ENCODE measurements at regions not wholly inside any gene's neighbourhood (a gene's known extent, or its start where the extent isn't known, plus 50 kb on each side); places are given as distances from the start of the nearest gene placed in this dataset.
A peak's percentile ranks its signal among the peaks of the same experiment; 100 is the strongest.
"Not testable (repeated sequence)": the region's sequence is repeated elsewhere in the genome, so short reads cannot be mapped to it uniquely, and the experiment has no call there.

- Histone ChIP-seq H3K4me2 (ENCODE audit: insufficient read depth, low read length) (no peak overlapping the region), H2AFZ (ENCODE audit: low read length) (no peak overlapping the region), H3K36me3 (ENCODE audit: insufficient read depth, low read length) (no peaks in the 10 kb centered on the region), H3K4me3 (ENCODE audit: insufficient read depth, low read length) (no peak overlapping the region), H3K9me3 (ENCODE audit: low read depth, low read length) (no peaks in the 10 kb centered on the region), H3K27me3 (ENCODE audit: insufficient read depth, low read length) (no peaks in the 10 kb centered on the region), H3K27ac (ENCODE audit: low read depth, low read length) (no peak overlapping the region), H4K20me1 (ENCODE audit: insufficient read depth, low read length) (no peaks in the 10 kb centered on the region), H3K79me2 (ENCODE audit: insufficient read depth, low read length) (no peaks in the 10 kb centered on the region), H3K4me1 (ENCODE audit: insufficient read depth, low read length) (no peaks in the 10 kb centered on the region)
- DNase-seq (ENCODE audit: insufficient read length, low spot score, missing footprints), result peak; percentile 83
- TF ChIP-seq, protein P1, sequence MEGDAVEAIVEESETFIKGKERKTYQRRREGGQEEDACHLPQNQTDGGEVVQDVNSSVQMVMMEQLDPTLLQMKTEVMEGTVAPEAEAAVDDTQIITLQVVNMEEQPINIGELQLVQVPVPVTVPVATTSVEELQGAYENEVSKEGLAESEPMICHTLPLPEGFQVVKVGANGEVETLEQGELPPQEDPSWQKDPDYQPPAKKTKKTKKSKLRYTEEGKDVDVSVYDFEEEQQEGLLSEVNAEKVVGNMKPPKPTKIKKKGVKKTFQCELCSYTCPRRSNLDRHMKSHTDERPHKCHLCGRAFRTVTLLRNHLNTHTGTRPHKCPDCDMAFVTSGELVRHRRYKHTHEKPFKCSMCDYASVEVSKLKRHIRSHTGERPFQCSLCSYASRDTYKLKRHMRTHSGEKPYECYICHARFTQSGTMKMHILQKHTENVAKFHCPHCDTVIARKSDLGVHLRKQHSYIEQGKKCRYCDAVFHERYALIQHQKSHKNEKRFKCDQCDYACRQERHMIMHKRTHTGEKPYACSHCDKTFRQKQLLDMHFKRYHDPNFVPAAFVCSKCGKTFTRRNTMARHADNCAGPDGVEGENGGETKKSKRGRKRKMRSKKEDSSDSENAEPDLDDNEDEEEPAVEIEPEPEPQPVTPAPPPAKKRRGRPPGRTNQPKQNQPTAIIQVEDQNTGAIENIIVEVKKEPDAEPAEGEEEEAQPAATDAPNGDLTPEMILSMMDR (IDR thresholded peaks at IDR 0.05; ENCODE audit: extremely low read depth, low read depth, low read length), result no peak
These were observed 168.2 kb downstream of the KIF26A start for GRCh38 chr14:104306450-104307040.

DNA sequence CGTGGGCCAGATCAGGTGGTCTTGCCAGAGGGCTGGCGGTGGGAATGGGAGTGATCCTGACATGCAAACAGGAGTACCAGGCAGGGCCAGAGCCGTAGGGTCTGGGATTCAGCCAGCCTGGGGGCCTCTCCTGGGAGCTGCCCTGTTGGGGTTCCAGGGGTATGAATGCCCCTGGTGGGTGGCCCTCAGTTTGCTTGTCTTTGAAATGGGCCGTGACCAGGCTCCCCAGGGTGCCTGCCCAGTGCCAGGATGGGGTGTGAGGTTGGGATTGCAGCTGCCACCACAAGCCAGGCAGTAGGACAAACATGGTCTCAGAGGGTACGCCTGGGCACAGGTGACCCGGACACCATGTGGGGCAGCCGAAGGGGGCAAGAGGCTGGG lies 168.8 kb downstream of the KIF26A start:
- Histone ChIP-seq H3K36me3 (ENCODE audit: insufficient read depth, low read length) (no peaks in the 10 kb centered on the region), H3K4me2 (ENCODE audit: insufficient read depth, low read length) (no peak overlapping the region), H3K9me3 (ENCODE audit: low read depth, low read length) (no peaks in the 10 kb centered on the region), H3K79me2 (ENCODE audit: insufficient read depth, low read length) (no peaks in the 10 kb centered on the region), H3K4me1 (ENCODE audit: insufficient read depth, low read length) (no peaks in the 10 kb centered on the region), H3K4me3 (ENCODE audit: insufficient read depth, low read length) (no peak overlapping the region), H2AFZ (ENCODE audit: low read length) (no peak overlapping the region), H4K20me1 (ENCODE audit: insufficient read depth, low read length) (no peaks in the 10 kb centered on the region), H3K27ac (ENCODE audit: low read depth, low read length) (no peak overlapping the region), H3K27me3 (ENCODE audit: insufficient read depth, low read length) (no peaks in the 10 kb centered on the region)
- peak; percentile 54 for DNase-seq (ENCODE audit: insufficient read length, low spot score, missing footprints)
- TF ChIP-seq, protein P1 (IDR thresholded peaks at IDR 0.05; ENCODE audit: extremely low read depth, low read depth, low read length), result no peak

GRCh38 chr14:104307627-104308401 lies 169.4 kb downstream of the KIF26A start:
- peak; percentile 76 for DNase-seq (ENCODE audit: insufficient read length, low spot score, missing footprints)
- TF ChIP-seq, protein P1 (IDR thresholded peaks at IDR 0.05; ENCODE audit: extremely low read depth, low read depth, low read length), result no peak
- Histone ChIP-seq H3K27ac (ENCODE audit: low read depth, low read length) (no peak overlapping the region), H3K79me2 (ENCODE audit: insufficient read depth, low read length) (no peaks in the 10 kb centered on the region), H3K4me1 (ENCODE audit: insufficient read depth, low read length) (no peaks in the 10 kb centered on the region), H3K4me2 (ENCODE audit: insufficient read depth, low read length) (no peak overlapping the region), H3K4me3 (ENCODE audit: insufficient read depth, low read length) (no peak overlapping the region), H3K27me3 (ENCODE audit: insufficient read depth, low read length) (no peaks in the 10 kb centered on the region), H2AFZ (ENCODE audit: low read length) (no peak overlapping the region), H3K9me3 (ENCODE audit: low read depth, low read length) (no peaks in the 10 kb centered on the region), H4K20me1 (ENCODE audit: insufficient read depth, low read length) (no peaks in the 10 kb centered on the region), H3K36me3 (ENCODE audit: insufficient read depth, low read length) (no peaks in the 10 kb centered on the region)

DNA sequence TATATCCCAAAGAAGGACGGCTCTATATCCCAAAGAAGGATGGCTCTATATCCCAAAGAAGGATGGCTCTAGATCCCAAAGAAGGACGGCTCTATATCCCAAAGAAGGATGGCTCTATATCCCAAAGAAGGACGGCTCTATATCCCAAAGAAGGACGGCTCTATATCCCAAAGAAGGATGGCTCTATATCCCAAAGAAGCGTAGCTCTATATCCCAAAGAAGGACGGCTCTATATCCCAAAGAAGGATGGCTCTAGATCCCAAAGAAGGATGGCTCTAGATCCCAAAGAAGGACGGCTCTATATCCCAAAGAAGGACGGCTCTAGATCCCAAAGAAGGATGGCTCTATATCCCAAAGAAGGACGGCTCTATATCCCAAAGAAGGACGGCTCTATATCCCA lies 170.1 kb downstream of the KIF26A start:
- H3K9me3 ChIP-seq (ENCODE audit: low read depth, low read length), result not testable (repeated sequence)

More for the DNA sequence above, 170.1 kb downstream of the KIF26A start:
- not testable (repeated sequence) for H3K4me2 ChIP-seq (ENCODE audit: insufficient read depth, low read length); H3K79me2 ChIP-seq (ENCODE audit: insufficient read depth, low read length); H3K36me3 ChIP-seq (ENCODE audit: insufficient read depth, low read length); H4K20me1 ChIP-seq (ENCODE audit: insufficient read depth, low read length); H2AFZ ChIP-seq (ENCODE audit: low read length); H3K27me3 ChIP-seq (ENCODE audit: insufficient read depth, low read length); H3K27ac ChIP-seq (ENCODE audit: low read depth, low read length); H3K4me3 ChIP-seq (ENCODE audit: insufficient read depth, low read length); H3K4me1 ChIP-seq (ENCODE audit: insufficient read depth, low read length); DNase-seq (ENCODE audit: insufficient read length, low spot score, missing footprints)
